Right renal pelvis (tissue), 4 donors: ENCODE measurements at regions not wholly inside any gene's neighbourhood (a gene's known extent, or its start where the extent isn't known, plus 50 kb on each side); places are given as distances from the start of the nearest gene placed in this dataset.
"Not testable (repeated sequence)": the region's sequence is repeated elsewhere in the genome, so short reads cannot be mapped to it uniquely, and the experiment has no call there.

Experiments used
- DNase-seq, 4 donors: peaks; one replicate each; pipeline ENCODE4 v3.0.0-alpha.2; 2013; ENCODE audit warnings: low read depth in 4 of 4, low spot score in 3 of 4, missing footprints in 1 of 4

- DNase-seq: no peak
Observed at GRCh38 chr3:6062261-6063187, 798.4 kb upstream of the GRM7 start.

- DNase-seq: no peak
Observed at GRCh38 chr3:6066397-6066796, 794.5 kb upstream of the GRM7 start.

- not testable (repeated sequence) for DNase-seq
Observed at GRCh38 chr3:6066868-6067578, 793.9 kb upstream of the GRM7 start.

- no peak for DNase-seq
Observed at GRCh38 chr3:6074952-6075351, 786.0 kb upstream of the GRM7 start.

GRCh38 chr3:6078436-6078835, 782.5 kb upstream of the GRM7 start:
- no peak for DNase-seq

- no peak for DNase-seq
Observed at GRCh38 chr3:6079011-6079410, 781.9 kb upstream of the GRM7 start.

- DNase-seq: no peak
Observed at GRCh38 chr3:6079561-6080179, 781.2 kb upstream of the GRM7 start.

GRCh38 chr3:6088433-6088832, 772.5 kb upstream of the GRM7 start:
- no peak for DNase-seq

GRCh38 chr3:6089780-6090179, 771.1 kb upstream of the GRM7 start:
- no peak for DNase-seq

- DNase-seq: no peak
Observed at GRCh38 chr3:6091262-6091661, 769.7 kb upstream of the GRM7 start.

- no peak for DNase-seq
Observed at GRCh38 chr3:6095006-6095405, 765.9 kb upstream of the GRM7 start.

GRCh38 chr3:6097021-6097420, 763.9 kb upstream of the GRM7 start:
- no peak for DNase-seq

- DNase-seq: no peak
Observed at GRCh38 chr3:6097556-6097955, 763.4 kb upstream of the GRM7 start.

- no peak for DNase-seq
Observed at GRCh38 chr3:6098516-6099157, 762.3 kb upstream of the GRM7 start.

GRCh38 chr3:6099458-6100075, 761.3 kb upstream of the GRM7 start:
- no peak for DNase-seq

GRCh38 chr3:6105187-6105586, 755.7 kb upstream of the GRM7 start:
- DNase-seq: no peak

- no peak for DNase-seq
Observed at GRCh38 chr3:6108957-6109356, 752.0 kb upstream of the GRM7 start.

- DNase-seq: no peak
Observed at GRCh38 chr3:6110451-6110850, 750.5 kb upstream of the GRM7 start.

- no peak for DNase-seq
Observed at GRCh38 chr3:6112546-6112945, 748.4 kb upstream of the GRM7 start.

GRCh38 chr3:6113338-6113737, 747.6 kb upstream of the GRM7 start:
- no peak for DNase-seq

- no peak for DNase-seq
Observed at GRCh38 chr3:6119367-6119766, 741.5 kb upstream of the GRM7 start.
